Left ventricle myocardium superior (tissue), 1 donor: ENCODE measurements at regions not wholly inside any gene's neighbourhood (a gene's known extent, or its start where the extent isn't known, plus 50 kb on each side); places are given as distances from the start of the nearest gene placed in this dataset.
A peak's percentile ranks its signal among the peaks of the same experiment; 100 is the strongest.

Experiments used
- ATAC-seq: fragments of 200-7000 bp; cut with Tn5 transposase; one replicate; pipeline ENCODE4 v1.9.1; 2020; ENCODE audit warnings: mild to moderate bottlenecking, moderate library complexity
- DNase-seq: peaks from one replicate; pipeline ENCODE4 v3.0.0-alpha.2; 2020
- intact Hi-C: fragments of 100-400 bp; cut with micrococcal nuclease; formaldehyde crosslinking; loops from one replicate; pipeline ENCODE4 v1.11.0; 2022
- donor health status: DM: no; HTN: yes; CAD: no; lungs with severe emphysema.

GRCh38 chr4:129337228-129337620 lies 241.3 kb downstream of the C4orf33 start:
- no peak for DNase-seq
- ATAC-seq = no peak
- intact Hi-C loops = no loop called here

GRCh38 chr4:129342819-129343408 lies 247.0 kb downstream of the C4orf33 start:
- intact Hi-C loops = no loop called here
- peak; percentile 74 for ATAC-seq
- no peak for DNase-seq

GRCh38 chr4:129344058-129344457 lies 248.1 kb downstream of the C4orf33 start:
- ATAC-seq (peak; percentile 50), DNase-seq (no peak)
- intact Hi-C loops = no loop called here

- no peak for ATAC-seq
- intact Hi-C loops = no loop called here
Observed at GRCh38 chr4:129345609-129346008, 249.7 kb downstream of the C4orf33 start.

GRCh38 chr4:129346036-129346435 lies 250.1 kb downstream of the C4orf33 start:
- DNase-seq (no peak), ATAC-seq (no peak)
- intact Hi-C loops = no loop called here

More at GRCh38 chr4:129345609-129346008, 249.7 kb downstream of the C4orf33 start:
- DNase-seq = no peak

GRCh38 chr4:129346734-129347133 lies 250.8 kb downstream of the C4orf33 start:
- no peak for DNase-seq
- ATAC-seq = no peak
- intact Hi-C loops = no loop called here

- DNase-seq (no peak), ATAC-seq (no peak)
- intact Hi-C loops = no loop called here
Observed at GRCh38 chr4:129350834-129351721, 255.1 kb downstream of the C4orf33 start.

- DNase-seq (no peak), ATAC-seq (no peak)
- intact Hi-C loops = no loop called here
Observed at GRCh38 chr4:129352480-129352879, 256.5 kb downstream of the C4orf33 start.

- intact Hi-C loops = no loop called here
- ATAC-seq = no peak
- DNase-seq = no peak
Observed at GRCh38 chr4:129353490-129353889, 257.5 kb downstream of the C4orf33 start.

- DNase-seq = no peak
- peak; percentile 35 for ATAC-seq
- intact Hi-C loops = no loop called here
Observed at GRCh38 chr4:129355031-129355430, 259.1 kb downstream of the C4orf33 start.

GRCh38 chr4:129355516-129355915 lies 259.6 kb downstream of the C4orf33 start:
- DNase-seq (no peak), ATAC-seq (peak; percentile 97)
- intact Hi-C loops = no loop called here

- intact Hi-C loops = no loop called here
- no peak for ATAC-seq
- DNase-seq = no peak
Observed at GRCh38 chr4:129358571-129358970, 262.6 kb downstream of the C4orf33 start.

GRCh38 chr4:129359461-129359860 lies 263.5 kb downstream of the C4orf33 start:
- no peak for DNase-seq
- intact Hi-C loops = no loop called here
- no peak for ATAC-seq

GRCh38 chr4:129362691-129363274 lies 266.8 kb downstream of the C4orf33 start:
- intact Hi-C loops = loop anchor here (2.0 kb wide), 1 partner anchor 280 kb away; no protein-coding TSS in a partner anchor
- peak; percentile 50 for ATAC-seq
- peak; percentile 34 for DNase-seq

GRCh38 chr4:129364747-129365452 lies 268.9 kb downstream of the C4orf33 start:
- intact Hi-C loops = no loop called here
- ATAC-seq (peak; percentile 44), DNase-seq (no peak)

- no peak for DNase-seq
- no peak for ATAC-seq
- intact Hi-C loops = no loop called here
Observed at GRCh38 chr4:129369361-129370010, 273.5 kb downstream of the C4orf33 start.

GRCh38 chr4:129371065-129371464 lies 275.1 kb downstream of the C4orf33 start:
- DNase-seq = no peak
- intact Hi-C loops = no loop called here

GRCh38 chr4:129371926-129372325 lies 276.0 kb downstream of the C4orf33 start:
- no peak for ATAC-seq

More at GRCh38 chr4:129371065-129371464, 275.1 kb downstream of the C4orf33 start:
- no peak for ATAC-seq

More at GRCh38 chr4:129371926-129372325, 276.0 kb downstream of the C4orf33 start:
- intact Hi-C loops = no loop called here
- no peak for DNase-seq
